PFSK-1 (cell line): ENCODE measurements at regions not wholly inside any gene's neighbourhood (a gene's known extent, or its start where the extent isn't known, plus 50 kb on each side); places are given as distances from the start of the nearest gene placed in this dataset.
A peak's percentile ranks its signal among the peaks of the same experiment; 100 is the strongest.

Experiments used
- FOXP2 ChIP-seq: optimal IDR thresholded peaks from 2 replicates; pipeline ENCODE3; 2011; ENCODE audit warnings: borderline replicate concordance, control low read depth, inconsistent platforms; ENCODE audit not compliant: insufficient read depth; ENCODE audit errors: extremely low read length, extremely low read depth
- POLR2AphosphoS5 ChIP-seq: IDR thresholded peaks from 2 replicates; pipeline ENCODE4 v1.6.1; 2012; ENCODE audit warnings: low read depth, mild to moderate bottlenecking, control low read depth, low read length, moderate library complexity
- REST ChIP-seq, 2 experiments: IDR thresholded peaks; 2 replicates each; pipeline versions ENCODE4 v1.6.1 to v1.8.0; 2011 to 2012; ENCODE audit warnings: low read depth in 2 of 2, low read length in 2 of 2, control low read depth in 1 of 2, inconsistent platforms in 1 of 2, mild to moderate bottlenecking in 1 of 2, moderate library complexity in 1 of 2; ENCODE audit not compliant: insufficient read depth in 1 of 2
- SIN3A ChIP-seq: IDR thresholded peaks from 2 replicates; pipeline ENCODE4 v1.6.1; 2012; ENCODE audit warnings: mild to moderate bottlenecking, low read length, moderate library complexity, borderline replicate concordance; ENCODE audit not compliant: insufficient read depth
- TAF1 ChIP-seq: IDR thresholded peaks from 2 replicates; pipeline ENCODE4 v1.6.1; 2012; ENCODE audit warnings: low read length, control low read depth, borderline replicate concordance; ENCODE audit not compliant: insufficient read depth

DNA sequence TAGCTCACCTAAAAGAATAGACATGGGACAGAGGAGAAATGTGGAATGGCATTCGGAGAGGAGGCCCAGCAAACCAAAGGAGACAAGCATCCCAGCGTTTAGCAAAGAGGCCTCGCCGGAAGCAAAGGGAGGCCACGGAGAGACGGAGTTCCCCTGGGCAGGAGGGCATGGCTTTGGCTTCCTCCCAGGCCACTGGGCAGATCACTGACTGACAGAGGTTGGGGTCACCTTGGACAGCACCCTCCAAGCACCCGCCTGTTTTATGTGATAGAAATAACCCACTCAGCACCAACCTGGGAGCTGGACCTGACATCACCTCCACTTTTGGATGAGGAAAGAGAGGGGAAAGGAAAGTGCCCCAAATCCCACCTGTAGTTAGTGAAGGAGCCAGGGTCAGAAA is 434.1 kb downstream of the BRD1 start:
- peak in 1 of 2 experiments; percentile 38; a peak in 1 of 4 replicates for TF ChIP-seq REST (IDR thresholded peaks at IDR 0.05; ENCODE audit: insufficient read depth in 1 of 2, low read depth in 2 of 2, low read length in 2 of 2)
- TF ChIP-seq FOXP2: no peak

GRCh38 chr22:49392841-49393510 is 434.7 kb downstream of the BRD1 start:
- TF ChIP-seq FOXP2 (no peak), TAF1 (no peak), REST (IDR thresholded peaks at IDR 0.05; ENCODE audit: insufficient read depth in 1 of 2, low read depth in 2 of 2, low read length in 2 of 2) (no peak), POLR2AphosphoS5 (no peak), SIN3A (no peak)

DNA sequence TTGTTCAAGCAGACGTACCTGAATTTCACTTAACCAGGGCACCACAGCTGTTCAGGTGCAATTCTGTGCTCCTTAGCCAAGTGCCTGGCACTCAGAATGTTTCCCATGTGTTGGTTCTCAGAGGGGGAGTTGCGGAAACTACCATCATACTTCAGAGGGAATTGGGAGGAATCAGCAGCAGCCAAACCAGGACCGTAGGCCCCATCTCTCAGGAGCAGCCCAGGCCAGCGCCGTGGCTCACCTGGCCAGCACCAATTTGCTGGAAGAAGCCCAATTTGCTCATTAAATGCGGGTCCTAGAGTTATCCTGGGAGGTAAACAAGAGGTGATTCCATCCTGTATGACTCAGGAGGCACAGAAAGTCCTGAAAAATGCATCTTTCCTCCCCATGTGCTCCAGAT is 435.4 kb downstream of the BRD1 start:
- no peak for TF ChIP-seq TAF1
- TF ChIP-seq SIN3A: no peak
- no peak for TF ChIP-seq REST (IDR thresholded peaks at IDR 0.05; ENCODE audit: insufficient read depth in 1 of 2, low read depth in 2 of 2, low read length in 2 of 2)
- no peak for TF ChIP-seq FOXP2
- no peak for TF ChIP-seq POLR2AphosphoS5

- TF ChIP-seq SIN3A: no peak
- TF ChIP-seq TAF1: no peak
- no peak for TF ChIP-seq REST (IDR thresholded peaks at IDR 0.05; ENCODE audit: insufficient read depth in 1 of 2, low read depth in 2 of 2, low read length in 2 of 2)
- no peak for TF ChIP-seq FOXP2
- TF ChIP-seq POLR2AphosphoS5: no peak
Measured at GRCh38 chr22:49391436-49391835, 436.2 kb downstream of the BRD1 start.

- TF ChIP-seq REST (IDR thresholded peaks at IDR 0.05; ENCODE audit: insufficient read depth in 1 of 2, low read depth in 2 of 2, low read length in 2 of 2): no peak
- no peak for TF ChIP-seq POLR2AphosphoS5
- no peak for TF ChIP-seq TAF1
- no peak for TF ChIP-seq FOXP2
- TF ChIP-seq SIN3A: no peak
Measured at GRCh38 chr22:49390954-49391353, 436.7 kb downstream of the BRD1 start.
